ENCODE measurements at regions not wholly inside any gene's neighbourhood (a gene's known extent, or its start where the extent isn't known, plus 50 kb on each side); places are given as distances from the start of the nearest gene placed in this dataset.

GRCh38 chr13:48923376-48923775, 52.3 kb upstream of the FNDC3A start:
- H3K4me3 ChIP-seq (ENCODE audit: low read depth in 1 of 3, low read length in 3 of 3): no peak overlapping the region
- H3K36me3 ChIP-seq (ENCODE audit: control insufficient read depth in 4 of 4, insufficient read depth in 3 of 4, low read depth in 1 of 4, low read length in 3 of 4): no peaks in the 10 kb centered on the region
- H3K9me3 ChIP-seq (ENCODE audit: control insufficient read depth in 4 of 4, low read length in 3 of 4): no peaks in the 10 kb centered on the region
- TF ChIP-seq RXRA (IDR thresholded peaks at IDR 0.05): no peak
- TF ChIP-seq MAX (IDR thresholded peaks at IDR 0.05): no peak
- no peak for TF ChIP-seq JUND (IDR thresholded peaks at IDR 0.05)
- TF ChIP-seq FOXA1 (IDR thresholded peaks at IDR 0.05): no peak
- TF ChIP-seq, protein P1, sequence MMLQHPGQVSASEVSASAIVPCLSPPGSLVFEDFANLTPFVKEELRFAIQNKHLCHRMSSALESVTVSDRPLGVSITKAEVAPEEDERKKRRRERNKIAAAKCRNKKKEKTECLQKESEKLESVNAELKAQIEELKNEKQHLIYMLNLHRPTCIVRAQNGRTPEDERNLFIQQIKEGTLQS (IDR thresholded peaks at IDR 0.05): no peak
- TF ChIP-seq SP1 (IDR thresholded peaks at IDR 0.05): no peak
- TF ChIP-seq GABPA (IDR thresholded peaks at IDR 0.05 in 1 of 2, conservative IDR thresholded peaks at IDR 0.05 in 1 of 2): no peak
- no peak for TF ChIP-seq TAF1 (conservative IDR thresholded peaks at IDR 0.05)
- TF ChIP-seq EGR1 (IDR thresholded peaks at IDR 0.05; ENCODE audit: low read depth in 2 of 2): no peak
- no peak for TF ChIP-seq HNF4G (IDR thresholded peaks at IDR 0.05)
- TF ChIP-seq, protein P2, sequence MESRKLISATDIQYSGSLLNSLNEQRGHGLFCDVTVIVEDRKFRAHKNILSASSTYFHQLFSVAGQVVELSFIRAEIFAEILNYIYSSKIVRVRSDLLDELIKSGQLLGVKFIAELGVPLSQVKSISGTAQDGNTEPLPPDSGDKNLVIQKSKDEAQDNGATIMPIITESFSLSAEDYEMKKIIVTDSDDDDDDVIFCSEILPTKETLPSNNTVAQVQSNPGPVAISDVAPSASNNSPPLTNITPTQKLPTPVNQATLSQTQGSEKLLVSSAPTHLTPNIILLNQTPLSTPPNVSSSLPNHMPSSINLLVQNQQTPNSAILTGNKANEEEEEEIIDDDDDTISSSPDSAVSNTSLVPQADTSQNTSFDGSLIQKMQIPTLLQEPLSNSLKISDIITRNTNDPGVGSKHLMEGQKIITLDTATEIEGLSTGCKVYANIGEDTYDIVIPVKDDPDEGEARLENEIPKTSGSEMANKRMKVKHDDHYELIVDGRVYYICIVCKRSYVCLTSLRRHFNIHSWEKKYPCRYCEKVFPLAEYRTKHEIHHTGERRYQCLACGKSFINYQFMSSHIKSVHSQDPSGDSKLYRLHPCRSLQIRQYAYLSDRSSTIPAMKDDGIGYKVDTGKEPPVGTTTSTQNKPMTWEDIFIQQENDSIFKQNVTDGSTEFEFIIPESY (IDR thresholded peaks at IDR 0.05): no peak
- no peak for TF ChIP-seq RAD21 (IDR thresholded peaks at IDR 0.05)
- TF ChIP-seq NR2F2 (IDR thresholded peaks at IDR 0.05): no peak
- no peak for TF ChIP-seq YY1 (IDR thresholded peaks at IDR 0.05)
- TF ChIP-seq FOXA2 (IDR thresholded peaks at IDR 0.05): no peak
- TF ChIP-seq REST (IDR thresholded peaks at IDR 0.05): no peak
- TF ChIP-seq CTCF (IDR thresholded peaks at IDR 0.05; ENCODE audit: low read depth, low read length, missing input control): no peak
- no peak for TF ChIP-seq HNF4A (conservative IDR thresholded peaks at IDR 0.05)
- 87% methylated on average over 1 of the region's 1 CpG for WGBS
- peaks cover 1 to 2% (median 1%) of the 10 kb centered on the region in 4 donors for H3K4me1 ChIP-seq (ENCODE audit: control insufficient read depth in 4 of 4, insufficient read depth in 4 of 4, low read length in 3 of 4)
- H3K9ac ChIP-seq (ENCODE audit: low read depth in 1 of 2, low read length in 2 of 2): no peak overlapping the region
- H3K27me3 ChIP-seq (ENCODE audit: control insufficient read depth in 4 of 4, insufficient read depth in 4 of 4, low read length in 3 of 4): no peaks in the 10 kb centered on the region
- no peak for DNase-seq (ENCODE audit: low spot score)
- no peak overlapping the region for H3K27ac ChIP-seq (ENCODE audit: low read depth in 1 of 2, low read length in 2 of 2)

All from liver (tissue), 8 donors.